ENCODE measurements at regions not wholly inside any gene's neighbourhood (a gene's known extent, or its start where the extent isn't known, plus 50 kb on each side); places are given as distances from the start of the nearest gene placed in this dataset.

GRCh38 chr12:90038289-90038688, 329.7 kb upstream of the ATP2B1 start:
- H3K9me3 ChIP-seq (ENCODE audit: insufficient read depth, low read length) = no peaks in the 10 kb centered on the region

GRCh38 chr12:90037740-90038139, 329.1 kb upstream of the ATP2B1 start:
- no peaks in the 10 kb centered on the region for H3F3A ChIP-seq (ENCODE audit: insufficient read depth)
- no peaks in the 10 kb centered on the region for H4K20me1 ChIP-seq (ENCODE audit: low read depth, low read length)
- no peaks in the 10 kb centered on the region for H3K36me3 ChIP-seq (ENCODE audit: low read length)
- no peak overlapping the region for H3K4me3 ChIP-seq (ENCODE audit: insufficient read depth, low read length, poor library complexity, severe bottlenecking)
- H3K9me2 ChIP-seq (replicated peaks; ENCODE audit: insufficient read depth, low read length) = no peaks in the 10 kb centered on the region
- H3K4me2 ChIP-seq (ENCODE audit: low read depth, low read length, poor library complexity, severe bottlenecking) = no peak overlapping the region
- H3K9me3 ChIP-seq (ENCODE audit: insufficient read depth, low read length) = no peaks in the 10 kb centered on the region
- H3K27me3 ChIP-seq (ENCODE audit: low read length) = no peaks in the 10 kb centered on the region
- H2AFZ ChIP-seq (ENCODE audit: low read depth, low read length, severe bottlenecking) = no peak overlapping the region
- H3K9ac ChIP-seq (ENCODE audit: low read length) = no peak overlapping the region
- TF ChIP-seq EZH2phosphoT487 (conservative IDR thresholded peaks at IDR 0.05; ENCODE audit: low read length) (no peak), CTCF (IDR thresholded peaks at IDR 0.05; ENCODE audit: insufficient read depth, low read length, poor library complexity, severe bottlenecking) (no peak)
- H3K79me2 ChIP-seq (ENCODE audit: insufficient read depth, low read length) = no peaks in the 10 kb centered on the region
- no peak overlapping the region for H3K27ac ChIP-seq (ENCODE audit: low read depth, low read length)

More at GRCh38 chr12:90038289-90038688, 329.7 kb upstream of the ATP2B1 start:
- Histone ChIP-seq H3K27ac (ENCODE audit: low read depth, low read length) (no peak overlapping the region), H3K79me2 (ENCODE audit: insufficient read depth, low read length) (no peaks in the 10 kb centered on the region), H3K36me3 (ENCODE audit: low read length) (no peaks in the 10 kb centered on the region), H3K9ac (ENCODE audit: low read length) (no peak overlapping the region), H4K20me1 (ENCODE audit: low read depth, low read length) (no peaks in the 10 kb centered on the region), H3K4me2 (ENCODE audit: low read depth, low read length, poor library complexity, severe bottlenecking) (no peak overlapping the region), H3K27me3 (ENCODE audit: low read length) (no peaks in the 10 kb centered on the region), H3F3A (ENCODE audit: insufficient read depth) (no peaks in the 10 kb centered on the region), H3K4me3 (ENCODE audit: insufficient read depth, low read length, poor library complexity, severe bottlenecking) (no peak overlapping the region), H3K9me2 (replicated peaks; ENCODE audit: insufficient read depth, low read length) (no peaks in the 10 kb centered on the region), H2AFZ (ENCODE audit: low read depth, low read length, severe bottlenecking) (no peak overlapping the region)
- TF ChIP-seq CTCF (IDR thresholded peaks at IDR 0.05; ENCODE audit: insufficient read depth, low read length, poor library complexity, severe bottlenecking) (no peak), EZH2phosphoT487 (conservative IDR thresholded peaks at IDR 0.05; ENCODE audit: low read length) (no peak)

GRCh38 chr12:90036637-90037036, 328.0 kb upstream of the ATP2B1 start:
- Histone ChIP-seq H3K27ac (ENCODE audit: low read depth, low read length) (no peak overlapping the region), H3K79me2 (ENCODE audit: insufficient read depth, low read length) (no peaks in the 10 kb centered on the region)

More at GRCh38 chr12:90036637-90037036, 328.0 kb upstream of the ATP2B1 start:
- no peaks in the 10 kb centered on the region for H3K36me3 ChIP-seq (ENCODE audit: low read length)
- no peaks in the 10 kb centered on the region for H4K20me1 ChIP-seq (ENCODE audit: low read depth, low read length)
- no peaks in the 10 kb centered on the region for H3K27me3 ChIP-seq (ENCODE audit: low read length)
- no peak for TF ChIP-seq EZH2phosphoT487 (conservative IDR thresholded peaks at IDR 0.05; ENCODE audit: low read length)
- TF ChIP-seq CTCF (IDR thresholded peaks at IDR 0.05; ENCODE audit: insufficient read depth, low read length, poor library complexity, severe bottlenecking) = no peak
- no peaks in the 10 kb centered on the region for H3F3A ChIP-seq (ENCODE audit: insufficient read depth)
- H3K4me2 ChIP-seq (ENCODE audit: low read depth, low read length, poor library complexity, severe bottlenecking) = no peak overlapping the region
- no peak overlapping the region for H2AFZ ChIP-seq (ENCODE audit: low read depth, low read length, severe bottlenecking)
- no peaks in the 10 kb centered on the region for H3K9me2 ChIP-seq (replicated peaks; ENCODE audit: insufficient read depth, low read length)
- H3K9ac ChIP-seq (ENCODE audit: low read length) = no peak overlapping the region
- no peaks in the 10 kb centered on the region for H3K9me3 ChIP-seq (ENCODE audit: insufficient read depth, low read length)
- H3K4me3 ChIP-seq (ENCODE audit: insufficient read depth, low read length, poor library complexity, severe bottlenecking) = no peak overlapping the region
